ENCODE measurements at regions not wholly inside any gene's neighbourhood (a gene's known extent, or its start where the extent isn't known, plus 50 kb on each side); places are given as distances from the start of the nearest gene placed in this dataset.
"Not testable (repeated sequence)": the region's sequence is repeated elsewhere in the genome, so short reads cannot be mapped to it uniquely, and the experiment has no call there.

DNA sequence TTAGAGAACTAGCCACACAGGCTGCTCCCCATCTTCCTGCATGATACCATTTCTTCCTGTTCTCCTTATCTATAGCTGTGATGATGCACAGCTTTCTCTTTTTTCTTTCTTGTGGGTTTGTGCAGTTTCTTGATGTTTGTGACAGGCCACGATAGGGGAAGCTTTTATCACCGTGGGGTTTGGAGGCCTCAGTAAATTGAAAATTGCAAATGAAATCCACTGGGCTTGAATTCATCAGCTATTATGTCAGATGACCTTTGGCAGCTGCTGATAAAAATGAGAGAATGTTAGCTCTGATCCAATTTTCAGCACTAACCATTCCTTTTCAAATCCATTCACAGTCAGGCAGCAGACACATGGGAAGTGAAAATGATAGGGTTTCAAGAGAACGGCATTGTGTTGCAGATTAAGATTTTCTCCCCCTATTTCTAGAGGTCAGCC is 176.9 kb upstream of the SOX2 start:
- no peak for DNase-seq (ENCODE audit: low read depth in 3 of 3, low spot score in 1 of 3)

DNA sequence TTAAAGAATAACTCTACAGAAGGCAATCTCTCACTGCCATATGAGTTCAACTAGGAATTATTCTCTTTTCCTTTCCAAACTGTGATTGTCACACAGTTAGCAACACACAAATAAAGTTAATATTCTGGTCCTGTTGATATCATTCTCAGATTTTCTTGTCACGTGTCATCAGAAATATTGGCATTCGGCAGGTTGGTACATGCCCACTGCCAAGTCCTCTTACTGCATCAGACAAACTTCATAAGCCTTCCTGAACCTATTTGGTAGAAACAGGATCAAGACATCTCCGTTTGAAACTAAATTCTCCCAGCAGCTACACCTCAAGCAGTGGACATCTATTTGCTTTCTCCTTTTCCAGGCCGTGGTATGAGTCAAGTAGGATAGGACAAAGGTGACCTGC is 177.9 kb upstream of the SOX2 start:
- DNase-seq (ENCODE audit: low read depth in 3 of 3, low spot score in 1 of 3): no peak

DNA sequence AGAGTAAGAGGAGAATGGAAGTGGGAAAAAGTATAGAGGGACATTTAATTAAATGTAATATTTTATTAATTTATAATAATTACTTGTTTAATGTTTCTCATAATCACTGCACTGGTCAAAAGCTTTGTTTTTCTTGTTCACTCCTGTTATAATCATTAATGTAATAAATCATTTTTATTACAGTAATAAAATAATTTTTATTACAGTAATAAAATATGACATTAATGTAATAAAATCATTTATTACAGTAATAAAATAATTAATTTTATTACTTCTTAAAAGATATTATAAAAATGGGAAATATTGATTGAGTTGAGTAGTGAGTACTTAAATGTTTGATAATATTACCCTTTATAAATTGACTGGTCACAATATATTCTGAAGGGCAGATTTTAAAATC is 181.1 kb upstream of the SOX2 start:
- DNase-seq (ENCODE audit: low read depth in 3 of 3, low spot score in 1 of 3): no peak

DNA sequence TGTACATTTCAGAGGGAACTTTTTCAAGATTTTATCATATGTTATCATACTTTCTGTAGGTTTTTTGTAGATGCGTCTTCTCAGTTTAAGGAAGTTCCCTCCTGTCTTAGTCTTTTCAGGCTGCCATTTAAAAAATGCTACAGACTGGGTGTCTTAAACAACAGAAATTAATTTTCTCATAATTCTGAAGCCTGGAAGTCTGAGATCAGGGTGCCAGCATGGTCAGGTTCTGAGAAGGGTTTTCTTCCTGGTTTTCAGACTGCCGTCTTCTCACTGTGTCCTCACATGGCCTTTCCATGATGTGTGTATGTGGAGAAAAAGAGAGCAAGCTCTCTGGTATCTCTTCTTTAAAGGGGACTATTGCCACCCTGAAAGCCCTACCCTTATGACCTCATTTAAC is 189.9 kb upstream of the SOX2 start:
- no peak for DNase-seq (ENCODE audit: low read depth in 3 of 3, low spot score in 1 of 3)

DNA sequence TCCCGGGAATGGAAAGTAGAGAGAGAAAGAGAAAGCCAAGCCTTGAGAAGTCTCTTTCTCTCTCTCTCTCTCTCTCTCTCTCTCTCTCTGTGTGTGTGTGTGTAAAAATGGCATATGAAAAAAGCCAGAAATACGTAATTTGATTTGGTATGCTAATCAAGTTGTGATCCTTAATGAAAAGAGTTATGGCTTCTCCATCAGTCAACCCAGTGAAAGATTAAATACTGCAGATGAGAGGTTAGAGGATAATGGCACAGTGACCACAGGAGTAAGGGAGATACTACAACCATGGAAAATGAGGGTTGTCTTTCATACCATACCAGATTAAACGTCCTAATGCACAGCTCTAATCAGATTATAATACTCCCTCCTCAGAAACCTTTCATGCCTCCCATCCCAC is 193.5 kb upstream of the SOX2 start:
- DNase-seq (ENCODE audit: low read depth in 3 of 3, low spot score in 1 of 3): no peak

DNA sequence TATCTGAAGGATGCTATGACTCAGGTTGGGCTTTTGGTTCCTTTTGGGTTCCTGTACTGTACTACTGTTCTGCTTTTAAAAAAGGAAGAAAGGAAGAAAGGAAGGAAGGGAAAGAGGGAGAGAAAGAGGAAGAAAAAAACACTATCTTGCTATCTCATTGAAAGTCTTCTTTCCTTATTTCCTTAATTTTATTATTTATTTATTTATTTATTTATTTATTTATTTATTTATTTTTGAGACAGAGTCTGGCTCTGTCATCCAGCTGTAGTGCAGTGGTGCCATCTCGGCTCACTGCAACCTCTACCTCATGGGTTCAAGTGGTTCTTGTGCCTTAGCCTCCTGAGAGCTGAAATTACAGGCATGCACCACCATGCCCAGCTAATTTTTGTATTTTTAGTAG is 198.9 kb upstream of the SOX2 start:
- DNase-seq (ENCODE audit: low read depth in 3 of 3, low spot score in 1 of 3): no peak

DNA sequence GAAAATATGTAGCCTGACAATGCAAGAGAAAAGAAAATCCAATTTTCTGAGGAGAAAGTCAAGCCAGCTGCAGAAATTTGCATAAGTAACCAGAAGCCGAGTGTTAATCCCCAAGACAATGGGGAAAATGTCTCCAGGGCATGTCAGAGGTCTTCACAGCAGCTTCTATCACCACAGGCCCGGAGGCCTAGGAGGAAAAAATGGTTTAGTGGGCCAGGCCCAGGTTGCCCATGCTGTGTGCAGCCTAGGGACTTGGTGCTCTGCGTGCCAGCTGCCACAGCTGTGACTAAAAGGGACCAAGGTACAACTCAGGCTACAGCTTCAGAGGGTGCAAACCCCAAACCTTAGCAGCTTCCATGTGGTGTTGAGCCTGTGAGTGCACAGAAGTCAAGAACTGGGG is 201.2 kb upstream of the SOX2 start:
- DNase-seq (ENCODE audit: low read depth in 3 of 3, low spot score in 1 of 3): no peak

DNA sequence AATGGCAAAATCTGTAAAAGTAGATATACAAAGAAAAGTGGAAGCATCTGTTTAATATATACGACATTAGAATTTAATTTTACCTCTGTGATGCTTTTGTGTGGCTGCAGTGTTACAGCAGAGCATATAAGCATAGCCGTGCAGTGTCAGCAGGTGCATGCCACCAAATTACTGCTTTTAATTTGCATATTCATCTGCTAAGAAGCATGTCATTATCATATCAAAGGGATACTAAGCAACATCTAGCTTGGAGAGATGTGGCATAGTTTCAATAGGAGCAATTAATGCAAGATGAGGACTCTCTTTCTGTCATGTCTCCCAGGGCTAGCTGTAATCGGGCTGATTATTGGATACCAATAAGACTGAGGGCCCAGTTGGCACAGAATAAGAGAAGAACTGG is 214.4 kb upstream of the SOX2 start:
- no peak for DNase-seq (ENCODE audit: low read depth in 3 of 3, low spot score in 1 of 3)

DNA sequence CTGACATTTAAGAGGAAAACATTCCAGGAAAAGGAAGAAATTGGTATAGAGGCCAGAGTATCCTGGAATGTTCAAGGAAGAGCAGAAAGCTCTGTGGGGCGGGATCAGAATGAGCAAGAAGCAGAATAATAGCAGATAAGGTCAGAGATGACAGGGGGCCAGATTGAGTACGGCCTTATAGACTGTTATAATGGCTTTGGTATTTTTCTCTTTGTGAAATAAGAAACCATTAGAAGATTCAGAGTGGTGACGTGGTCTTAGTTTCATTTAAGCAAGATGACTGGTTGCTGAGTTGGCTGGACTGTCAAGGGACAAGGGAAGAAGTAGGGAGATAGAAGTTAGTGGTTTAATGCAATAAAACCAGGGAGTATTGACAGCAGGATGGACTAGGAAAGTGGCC is 218.3 kb upstream of the SOX2 start:
- no peak for DNase-seq (ENCODE audit: low read depth in 3 of 3, low spot score in 1 of 3)

DNA sequence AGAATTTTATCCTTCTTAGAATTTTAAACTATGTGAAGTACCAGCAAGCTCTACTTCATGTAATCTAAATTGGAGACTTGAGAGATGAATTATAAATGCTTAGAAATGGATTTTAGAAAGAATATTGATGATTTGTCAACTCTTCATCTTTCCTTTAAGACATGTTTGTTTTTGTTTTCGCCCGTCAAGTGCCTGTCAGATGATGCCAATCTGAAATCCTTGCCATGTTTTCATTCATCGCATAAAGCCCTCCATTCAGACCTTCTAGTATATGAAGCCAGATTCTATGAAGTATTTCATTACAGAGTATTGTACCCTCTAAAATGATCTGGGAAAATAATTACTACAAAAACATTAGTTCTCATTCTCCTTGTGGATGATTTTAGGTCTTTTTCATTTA is 223.2 kb upstream of the SOX2 start:
- DNase-seq (ENCODE audit: low read depth in 3 of 3, low spot score in 1 of 3): no peak

DNA sequence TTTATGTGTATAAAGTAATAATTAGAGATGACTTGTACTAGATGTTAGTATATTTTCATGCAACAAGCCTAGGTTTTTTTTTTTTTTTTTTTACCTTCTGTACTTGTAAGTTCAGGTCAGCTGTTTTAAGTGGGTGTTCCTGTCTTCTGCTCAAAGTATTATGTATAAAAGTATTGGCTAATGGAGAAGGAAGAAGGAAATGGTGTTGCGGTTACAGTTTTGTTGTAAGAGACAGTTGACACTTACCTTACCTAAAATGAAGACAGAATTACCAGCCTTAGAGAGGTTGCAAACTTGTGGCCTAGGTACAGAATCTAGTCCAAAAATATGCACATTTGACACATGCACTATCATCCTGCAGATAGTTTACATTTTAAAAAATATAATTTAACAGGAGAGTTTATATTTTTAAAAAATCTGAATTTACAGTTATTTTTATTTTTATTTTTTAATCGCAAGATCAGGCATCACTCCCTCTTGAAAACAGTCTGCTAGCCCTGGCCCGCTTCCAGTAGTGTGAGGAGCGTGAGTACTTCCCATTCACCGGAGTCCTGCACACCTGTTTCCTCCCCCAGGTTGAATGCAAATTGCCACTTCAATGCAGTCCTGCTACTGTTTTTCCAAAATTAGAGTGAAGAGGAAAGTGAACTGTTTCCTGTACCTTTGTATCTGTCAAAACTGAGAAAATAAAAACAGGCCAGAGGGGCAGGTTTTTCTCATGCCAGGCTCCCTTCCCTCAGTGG is 224.3 kb upstream of the SOX2 start:
- DNase-seq (ENCODE audit: low read depth in 3 of 3, low spot score in 1 of 3): no peak

DNA sequence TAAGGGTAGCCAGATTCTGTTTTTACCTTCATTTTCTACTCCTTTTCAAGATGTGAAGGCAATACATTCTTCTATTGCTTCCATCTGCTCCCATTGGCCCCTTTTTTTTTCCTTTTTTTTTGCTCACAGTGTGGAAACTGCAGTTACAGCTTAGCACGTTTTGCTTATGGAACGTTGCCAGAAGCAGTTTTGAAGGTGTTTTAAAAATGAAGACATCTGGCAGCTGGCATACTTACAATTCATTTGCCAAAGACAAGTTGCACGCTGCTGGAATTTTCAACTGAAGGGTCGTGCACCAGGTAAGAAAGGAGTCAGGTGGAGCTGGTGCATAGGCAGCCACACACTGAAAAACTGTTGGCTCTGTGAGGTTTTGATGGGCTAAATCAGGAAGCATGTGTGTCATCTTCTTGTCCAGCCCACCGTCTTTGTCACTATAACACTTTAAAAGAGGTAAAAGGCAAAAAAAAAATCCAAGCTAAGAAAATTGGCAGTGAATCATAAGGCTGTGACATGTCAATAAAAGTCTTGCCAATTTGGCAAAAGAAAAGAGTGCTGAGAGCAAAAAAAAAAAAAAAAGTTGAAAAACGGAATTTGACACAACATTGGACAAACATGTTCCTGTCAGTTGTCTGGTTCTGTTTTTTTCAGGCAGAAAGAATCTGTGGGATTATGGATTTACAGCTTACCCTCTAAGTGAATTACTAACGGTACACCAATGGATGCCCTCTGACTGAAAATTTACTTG is 225.4 kb upstream of the SOX2 start:
- no peak for DNase-seq (ENCODE audit: low read depth in 3 of 3, low spot score in 1 of 3)

DNA sequence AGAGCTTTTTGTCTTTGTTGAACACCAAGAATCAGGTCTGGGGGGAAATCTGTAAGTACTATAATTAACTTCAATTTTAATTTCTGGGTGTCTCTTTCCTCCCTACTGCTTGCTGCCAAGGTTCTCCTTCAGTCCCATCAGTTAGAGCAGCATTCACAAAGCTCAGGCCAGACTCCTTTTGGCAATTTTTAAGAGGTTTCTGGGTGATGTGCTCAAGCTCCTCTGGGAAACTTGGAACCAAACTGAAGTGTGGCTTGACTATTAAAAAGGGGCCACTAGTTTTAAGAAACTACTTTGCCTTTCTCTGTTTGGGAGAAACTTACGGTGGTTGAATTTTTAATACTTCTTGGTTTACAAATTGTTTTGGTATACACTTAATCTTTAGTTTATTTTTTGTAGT is 227.7 kb upstream of the SOX2 start:
- no peak for DNase-seq (ENCODE audit: low read depth in 3 of 3, low spot score in 1 of 3)

DNA sequence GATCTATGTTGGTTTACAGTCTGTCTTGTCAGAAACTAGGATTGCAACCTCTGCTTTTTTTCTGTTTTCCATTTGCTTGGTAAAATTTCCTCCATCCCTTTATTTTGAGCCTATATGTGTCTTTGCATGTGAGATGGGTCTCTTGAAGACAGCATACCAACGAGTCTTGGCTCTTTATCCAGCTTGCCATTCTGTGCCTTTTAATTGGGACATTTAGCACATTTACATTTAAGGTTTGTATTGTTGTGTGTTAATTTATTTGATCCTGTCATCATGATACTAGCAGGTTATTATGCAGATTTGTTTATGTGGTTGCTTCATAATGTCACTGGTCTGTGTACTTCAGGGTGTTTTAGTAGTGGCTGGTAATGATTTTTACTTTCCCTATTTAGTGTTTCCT is 236.6 kb upstream of the SOX2 start:
- not testable (repeated sequence) for DNase-seq (ENCODE audit: low read depth in 3 of 3, low spot score in 1 of 3)

DNA sequence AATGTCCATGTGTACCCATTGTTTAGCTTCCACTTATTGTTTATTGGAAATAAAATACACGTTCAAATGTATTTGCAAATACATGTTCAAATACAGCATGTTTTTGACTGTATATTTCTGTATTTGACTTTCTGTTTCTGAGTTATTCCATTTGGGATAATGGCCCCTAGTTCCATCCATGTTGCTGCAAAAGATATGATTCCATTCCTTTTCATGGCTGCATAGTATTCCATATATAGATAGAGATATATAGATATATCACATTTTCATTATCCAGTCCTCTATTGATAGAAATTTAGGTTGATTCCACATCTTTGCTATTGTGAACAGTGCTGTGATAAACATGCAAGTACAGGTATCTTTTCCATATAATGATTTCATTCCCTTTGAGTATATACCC is 241.4 kb upstream of the SOX2 start:
- DNase-seq (ENCODE audit: low read depth in 3 of 3, low spot score in 1 of 3): no peak

DNA sequence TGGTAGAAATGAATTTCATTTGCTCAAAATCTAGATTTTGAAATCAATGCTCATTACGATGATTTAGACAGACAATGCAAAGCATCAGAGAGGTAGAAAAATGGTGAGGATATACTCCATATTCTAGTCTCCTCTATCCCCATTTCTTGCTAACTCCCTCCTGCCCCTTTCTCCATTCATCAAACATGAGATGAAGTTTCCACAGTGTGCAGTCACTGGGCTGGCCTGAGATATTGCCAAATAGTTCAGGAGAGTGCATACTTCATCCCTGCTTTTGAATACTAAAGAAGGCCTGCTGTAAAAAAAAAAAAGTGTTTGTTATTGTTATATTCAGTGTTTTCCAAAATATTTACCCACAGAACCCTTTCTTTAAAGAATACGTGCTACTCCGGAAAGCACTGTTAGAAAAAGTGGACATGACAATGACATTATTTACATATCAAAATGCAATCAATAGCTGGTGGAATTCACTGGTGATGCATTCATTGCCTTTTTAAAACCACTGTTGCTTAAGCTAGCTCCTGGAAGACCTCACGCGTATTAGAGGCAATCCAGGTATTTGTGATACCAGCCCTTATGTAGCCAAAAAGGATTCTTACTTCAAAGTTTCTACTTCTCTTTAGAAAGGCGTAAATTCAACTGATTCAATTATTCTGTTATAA is 247.6 kb upstream of the SOX2 start:
- no peak for DNase-seq (ENCODE audit: low read depth in 3 of 3, low spot score in 1 of 3)

DNA sequence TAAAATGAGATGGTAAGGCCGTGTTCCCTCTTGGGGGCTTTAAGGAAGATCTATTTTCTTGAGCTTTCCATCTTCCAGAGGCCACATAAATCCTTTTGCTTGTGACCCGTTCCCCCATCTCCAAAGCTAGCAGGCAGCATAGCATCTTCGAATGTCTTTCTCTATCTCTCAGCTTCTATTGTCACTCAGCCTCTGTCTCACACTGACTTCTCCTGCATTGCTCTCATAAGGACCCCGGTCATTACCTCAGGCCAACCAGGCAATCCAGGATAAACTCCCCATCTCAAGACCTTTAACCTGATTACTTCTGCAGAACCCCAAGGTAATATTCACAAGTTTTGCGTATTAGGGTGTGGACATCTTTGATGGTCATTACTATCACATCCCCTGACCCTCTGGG is 250.3 kb upstream of the SOX2 start:
- no peak for DNase-seq (ENCODE audit: low read depth in 3 of 3, low spot score in 1 of 3)

DNA sequence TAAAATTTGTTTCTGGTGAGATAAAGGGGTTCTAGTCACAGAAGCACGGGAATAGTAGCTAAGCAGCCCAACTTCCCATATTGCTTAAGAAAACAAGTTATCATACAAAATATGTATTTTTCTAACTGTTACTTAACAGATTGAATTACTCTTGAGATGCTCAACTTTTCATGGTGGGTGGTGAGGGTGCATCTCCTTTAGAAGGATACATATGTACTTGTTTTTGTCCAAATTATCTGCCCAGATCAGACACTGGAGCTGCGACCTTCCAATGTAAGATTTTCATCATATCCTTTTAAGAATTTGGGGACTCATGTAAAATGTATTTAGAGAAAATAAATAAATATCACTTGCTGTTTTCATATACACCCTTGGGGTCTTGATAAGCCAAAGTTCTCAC is 252.2 kb upstream of the SOX2 start:
- DNase-seq (ENCODE audit: low read depth in 3 of 3, low spot score in 1 of 3): no peak

DNA sequence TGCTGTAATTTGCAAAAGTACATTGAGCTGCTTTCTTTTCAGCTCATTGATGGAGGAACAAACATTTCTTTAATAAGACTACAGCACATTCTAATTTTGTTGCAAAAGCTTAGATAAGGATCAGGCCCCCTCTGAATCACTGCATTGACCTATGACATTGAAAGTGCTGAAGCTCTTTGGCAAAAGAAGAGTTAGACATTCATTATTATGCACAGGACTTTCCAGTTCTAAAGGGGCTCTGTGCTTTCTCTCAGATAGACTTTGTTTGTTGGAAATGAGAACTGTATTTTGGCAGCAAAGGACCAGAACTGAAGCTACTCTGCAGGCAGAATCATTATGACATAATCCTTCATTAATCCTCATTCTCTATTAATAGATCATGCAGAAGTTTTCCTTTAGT is 252.9 kb upstream of the SOX2 start:
- DNase-seq (ENCODE audit: low read depth in 3 of 3, low spot score in 1 of 3): no peak

DNA sequence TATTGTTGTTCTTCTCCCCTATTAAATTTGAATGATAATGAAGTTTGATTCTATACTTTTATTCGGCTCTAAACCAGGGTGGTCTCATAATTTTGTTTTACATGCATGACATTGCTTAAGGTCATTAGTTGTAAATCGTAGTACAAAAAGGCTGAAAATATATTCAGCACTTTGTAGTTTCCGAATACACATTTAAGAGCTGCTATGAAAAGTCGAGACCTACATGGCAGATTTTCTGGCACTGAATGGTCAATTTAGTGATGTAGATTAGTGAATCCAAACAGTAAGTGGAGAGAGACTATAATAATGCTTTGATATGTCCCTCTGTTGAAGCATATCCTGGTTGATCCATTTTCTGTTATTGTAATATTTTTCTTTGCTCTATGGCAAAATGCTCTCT is 254.0 kb upstream of the SOX2 start:
- DNase-seq (ENCODE audit: low read depth in 3 of 3, low spot score in 1 of 3): no peak

DNA sequence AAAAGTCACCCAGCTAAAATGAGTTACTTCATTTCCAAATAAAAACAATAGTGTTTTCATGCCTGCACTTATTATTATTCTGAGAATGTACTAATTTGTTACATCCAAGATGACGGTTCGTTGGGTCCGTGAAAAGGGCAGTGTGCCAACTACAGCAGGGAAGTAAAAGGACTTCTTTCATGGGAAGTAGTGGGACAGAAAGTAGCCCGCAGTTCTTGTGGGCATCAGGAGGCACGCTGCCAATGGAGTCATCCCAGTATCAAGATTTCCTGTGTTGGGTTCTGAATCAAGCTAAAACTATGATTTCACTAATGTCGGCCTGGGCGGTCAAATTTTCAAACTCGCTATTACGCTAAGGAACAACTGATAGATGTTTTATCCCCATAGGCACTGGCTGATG is 254.5 kb upstream of the SOX2 start:
- DNase-seq (ENCODE audit: low read depth in 3 of 3, low spot score in 1 of 3): no peak

DNA sequence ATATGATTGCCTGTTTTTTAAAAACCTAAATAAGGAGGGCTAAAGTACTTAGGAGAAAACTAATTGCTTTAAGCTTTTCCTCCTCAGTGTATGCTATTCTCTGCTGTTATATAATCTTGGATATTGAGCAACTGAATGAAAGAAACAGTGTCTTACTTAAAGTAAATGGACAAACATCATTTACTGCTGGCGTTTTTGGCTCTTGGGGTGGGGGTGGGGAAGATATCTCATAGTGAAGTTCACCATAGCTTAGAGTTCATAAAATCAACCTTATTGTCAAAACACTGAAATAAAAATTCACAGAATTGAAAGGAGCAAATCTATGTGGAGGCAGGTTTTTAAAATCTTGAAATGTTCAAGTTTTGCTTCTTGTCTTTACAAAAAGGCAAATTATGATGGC is 256.4 kb upstream of the SOX2 start:
- no peak for DNase-seq (ENCODE audit: low read depth in 3 of 3, low spot score in 1 of 3)
